B cell (primary cell): ENCODE measurements at regions not wholly inside any gene's neighbourhood (a gene's known extent, or its start where the extent isn't known, plus 50 kb on each side); places are given as distances from the start of the nearest gene placed in this dataset.

ENCODE experiments used
- ATAC-seq: fragments of 200-7000 bp; cut with Tn5 transposase; one replicate; pipeline ENCODE4 v1.10.0; 2021; ENCODE audit warnings: low read depth, mild to moderate bottlenecking, moderate number of reproducible peaks, moderate library complexity
- CTCF ChIA-PET: fragments of 350-600 bp; sonication (Branson Sonifier 250); formaldehyde crosslinking; loops from one replicate; lab custom pipeline; 2021; ENCODE audit warnings: antibody characterized with exemption, inconsistent platforms; lab: Charles Lee
- POLR2A ChIA-PET: fragments of 350-600 bp; sonication (Branson Sonifier 250); formaldehyde crosslinking; loops from one replicate; lab custom pipeline; 2021; ENCODE audit warnings: antibody characterized with exemption; lab: Charles Lee
- DNase-seq: peaks from one replicate; pipeline ENCODE4 v3.0.0; 2013
- H2AFZ ChIP-seq: 2 replicates; pipeline ENCODE4 v1.6.1; 2012; ENCODE audit warnings: mild to moderate bottlenecking, low read depth, low read length; ENCODE audit not compliant: insufficient read depth, poor library complexity, severe bottlenecking
- H3K27ac ChIP-seq, 2 donors: 1 replicate in 1 of 2; 2 replicates in 1 of 2; pipeline ENCODE4 v1.5.1; 2012 to 2013; ENCODE audit warnings: low read length in 2 of 2, mild to moderate bottlenecking in 2 of 2, moderate library complexity in 1 of 2
- H3K27me3 ChIP-seq, 4 experiments: fragments of 200-600 bp in 1 of 4; sonication (generic) in 1 of 4; replicated peaks in 1 of 4; 1 replicate in 2 of 4; 2 replicates in 2 of 4; pipeline versions ENCODE4 v1.6.1 to v1.7.0; 2013 to 2016; ENCODE audit warnings: low read length in 3 of 4, mild to moderate bottlenecking in 2 of 4, mixed read lengths in 1 of 4, moderate library complexity in 1 of 4; ENCODE audit not compliant: insufficient read depth in 4 of 4, control insufficient read depth in 3 of 4; ENCODE audit errors: control extremely low read depth in 1 of 4
- H3K36me3 ChIP-seq, 2 experiments: replicated peaks in 1 of 2; 1 replicate in 1 of 2; 2 replicates in 1 of 2; pipeline versions ENCODE4 v1.6.1 to v1.7.1; 2013; ENCODE audit warnings: low read length in 1 of 2; ENCODE audit not compliant: insufficient read depth in 2 of 2, control insufficient read depth in 1 of 2; ENCODE audit errors: control extremely low read depth in 1 of 2, extremely low read depth in 1 of 2
- H3K4me1 ChIP-seq, 2 donors: fragments of 200-600 bp in 1 of 2; sonication (generic) in 1 of 2; 1 replicate in 1 of 2; 2 replicates in 1 of 2; pipeline versions ENCODE4 v1.5.1 to v1.6.1; 2013 to 2017; ENCODE audit warnings: low read length in 2 of 2; ENCODE audit not compliant: control insufficient read depth in 2 of 2, insufficient read depth in 2 of 2
- H3K4me2 ChIP-seq: replicated peaks from 2 replicates; pipeline ENCODE3; 2012; ENCODE audit warnings: mild to moderate bottlenecking, low read depth, low read length; ENCODE audit not compliant: poor library complexity, severe bottlenecking
- H3K4me3 ChIP-seq, 5 experiments: fragments of 200-600 bp in 1 of 5; sonication (generic) in 1 of 5; 1 replicate in 3 of 5; 2 replicates in 2 of 5; pipeline versions ENCODE4 v1.5.1 to v1.7.0; 2011 to 2016; ENCODE audit warnings: low read length in 4 of 5, mild to moderate bottlenecking in 4 of 5, low read depth in 2 of 5, control low read depth in 1 of 5, moderate library complexity in 1 of 5; ENCODE audit not compliant: insufficient read depth in 1 of 5; ENCODE audit errors: control extremely low read depth in 1 of 5, extremely low read depth in 1 of 5
- H3K79me2 ChIP-seq: fragments of 200-600 bp; sonication (generic); one replicate; pipeline ENCODE4 v1.6.0; 2016; ENCODE audit warnings: low read length; ENCODE audit not compliant: control insufficient read depth, insufficient read depth
- H3K9ac ChIP-seq: fragments of 200-600 bp; sonication (generic); 2 replicates; pipeline ENCODE4 v1.6.1; 2017; ENCODE audit warnings: mild to moderate bottlenecking, low read length, moderate library complexity
- H3K9me3 ChIP-seq, 3 donors: one replicate each; pipeline versions ENCODE4 v1.6.1 to v1.7.1; 2013; ENCODE audit warnings: low read length in 2 of 3; ENCODE audit not compliant: control insufficient read depth in 2 of 3, insufficient read depth in 1 of 3; ENCODE audit errors: control extremely low read depth in 1 of 3
- H4K20me1 ChIP-seq: 2 replicates; pipeline ENCODE4 v1.6.0; 2012; ENCODE audit warnings: mild to moderate bottlenecking, low read length; ENCODE audit not compliant: insufficient read depth, control insufficient read depth, poor library complexity, severe bottlenecking
- H3K27ac Mint-ChIP-seq: one replicate; pipeline ENCODE4 v1.8.0; 2021; ENCODE audit warnings: mixed read lengths
- H3K27me3 Mint-ChIP-seq: one replicate; pipeline ENCODE4 v1.8.0; 2021; ENCODE audit warnings: mixed read lengths
- H3K4me1 Mint-ChIP-seq: one replicate; pipeline ENCODE4 v1.8.0; 2021; ENCODE audit warnings: mixed read lengths
- H3K4me3 Mint-ChIP-seq: one replicate; pipeline ENCODE4 v1.8.0; 2021; ENCODE audit warnings: mixed read lengths
- H3K9me3 Mint-ChIP-seq: one replicate; pipeline ENCODE4 v1.8.0; 2022; ENCODE audit warnings: mixed read lengths; ENCODE audit not compliant: insufficient read depth
- EZH2 ChIP-seq: IDR thresholded peaks from 2 replicates; pipeline ENCODE4 v1.6.1; 2012; ENCODE audit warnings: borderline replicate concordance, low read depth, mild to moderate bottlenecking, moderate library complexity, low read length; ENCODE audit not compliant: insufficient read depth, poor library complexity, severe bottlenecking
- WGBS: methylation state at CpG from one replicate; pipeline ENCODE4 v1.1.5; 2013; ENCODE audit warnings: missing lambda C conversion rate; ENCODE audit not compliant: insufficient coverage; 5-methylcytosine and 5-hydroxymethylcytosine counted together
- intact Hi-C: fragments of 100-400 bp; cut with micrococcal nuclease; formaldehyde crosslinking; loops from one replicate; pipeline ENCODE4 v1.10.0; 2022
- TF ChIP-seq, protein P1 (sequence below): fragments of 200-600 bp; IDR thresholded peaks from one replicate; pipeline ENCODE4 v1.8.0; 2022; ENCODE audit warnings: antibody characterized with exemption, mild to moderate bottlenecking

DNA sequence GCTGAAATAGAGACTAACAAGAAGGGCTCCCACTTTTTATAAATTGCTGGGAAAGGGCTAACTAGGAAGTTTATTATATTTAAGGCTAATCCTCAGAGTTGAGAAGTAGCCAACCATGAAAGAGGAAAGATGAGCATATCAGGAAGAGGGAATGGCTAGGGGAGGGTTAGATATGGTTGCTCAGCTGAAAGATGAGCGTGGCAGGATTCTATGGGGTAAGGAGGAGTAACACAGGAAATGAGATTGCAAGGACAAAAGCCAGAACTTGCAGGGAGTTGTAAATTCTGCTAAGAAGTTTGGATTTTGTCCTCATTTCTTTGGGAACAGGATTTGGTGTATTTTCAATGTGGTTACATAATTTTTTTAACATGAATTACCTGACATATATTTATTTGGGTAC, 127.4 kb upstream of the ATP2B1 start:
- no peak overlapping the region for H3K4me3 ChIP-seq
- H3K9me3 ChIP-seq = no peaks in the 10 kb centered on the region
- no peaks in the 10 kb centered on the region for H3K79me2 ChIP-seq
- Mint-ChIP-seq H3K27me3 (no peaks in the 10 kb centered on the region), H3K4me3 (no peak overlapping the region), H3K4me1 (peaks cover 16% of the 10 kb centered on the region), H3K9me3 (no peaks in the 10 kb centered on the region), H3K27ac (no peak overlapping the region)
- no peak overlapping the region for H3K4me2 ChIP-seq
- 89% methylated on average over 1 of the region's 1 CpG for WGBS
- H3K36me3 ChIP-seq = no peaks in the 10 kb centered on the region
- no peak overlapping the region for H3K9ac ChIP-seq
- TF ChIP-seq, protein P1, sequence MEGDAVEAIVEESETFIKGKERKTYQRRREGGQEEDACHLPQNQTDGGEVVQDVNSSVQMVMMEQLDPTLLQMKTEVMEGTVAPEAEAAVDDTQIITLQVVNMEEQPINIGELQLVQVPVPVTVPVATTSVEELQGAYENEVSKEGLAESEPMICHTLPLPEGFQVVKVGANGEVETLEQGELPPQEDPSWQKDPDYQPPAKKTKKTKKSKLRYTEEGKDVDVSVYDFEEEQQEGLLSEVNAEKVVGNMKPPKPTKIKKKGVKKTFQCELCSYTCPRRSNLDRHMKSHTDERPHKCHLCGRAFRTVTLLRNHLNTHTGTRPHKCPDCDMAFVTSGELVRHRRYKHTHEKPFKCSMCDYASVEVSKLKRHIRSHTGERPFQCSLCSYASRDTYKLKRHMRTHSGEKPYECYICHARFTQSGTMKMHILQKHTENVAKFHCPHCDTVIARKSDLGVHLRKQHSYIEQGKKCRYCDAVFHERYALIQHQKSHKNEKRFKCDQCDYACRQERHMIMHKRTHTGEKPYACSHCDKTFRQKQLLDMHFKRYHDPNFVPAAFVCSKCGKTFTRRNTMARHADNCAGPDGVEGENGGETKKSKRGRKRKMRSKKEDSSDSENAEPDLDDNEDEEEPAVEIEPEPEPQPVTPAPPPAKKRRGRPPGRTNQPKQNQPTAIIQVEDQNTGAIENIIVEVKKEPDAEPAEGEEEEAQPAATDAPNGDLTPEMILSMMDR = no peak
- TF ChIP-seq EZH2 = no peak
- no peaks in the 10 kb centered on the region for H4K20me1 ChIP-seq
- no peaks in the 10 kb centered on the region for H3K4me1 ChIP-seq
- DNase-seq = no peak
- no peaks in the 10 kb centered on the region for H3K27me3 ChIP-seq
- H3K27ac ChIP-seq = no peak overlapping the region
- POLR2A ChIA-PET = no interaction called here
- intact Hi-C loops = no loop called here
- CTCF ChIA-PET = no interaction called here
- no peak overlapping the region for H2AFZ ChIP-seq
- no peak for ATAC-seq

DNA sequence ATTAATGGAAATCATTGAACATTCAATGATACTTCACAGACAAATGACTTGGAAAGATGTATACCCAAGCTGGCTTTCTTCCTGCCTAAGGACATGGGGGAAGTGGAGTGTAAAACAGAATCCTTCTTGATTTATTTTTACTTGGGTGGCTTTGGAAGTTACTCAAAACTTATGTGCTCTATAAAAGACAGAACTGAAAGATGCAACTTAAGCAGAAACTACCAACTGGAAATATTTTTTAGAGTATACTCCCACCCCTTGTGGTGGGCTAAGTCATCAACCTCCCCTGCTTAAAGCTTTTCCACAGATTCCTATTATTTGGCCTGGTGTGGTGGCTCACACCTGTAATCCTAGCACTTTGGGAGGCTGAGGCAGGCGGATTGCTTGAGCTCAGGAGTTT, 126.0 kb upstream of the ATP2B1 start:
- H3K4me1 Mint-ChIP-seq = peaks cover 9% of the 10 kb centered on the region
- H3K4me3 Mint-ChIP-seq = no peak overlapping the region
- Histone ChIP-seq H3K79me2 (no peaks in the 10 kb centered on the region), H3K9ac (no peak overlapping the region), H4K20me1 (no peaks in the 10 kb centered on the region), H3K36me3 (no peaks in the 10 kb centered on the region), H3K4me2 (no peak overlapping the region), H3K4me3 (no peak overlapping the region), H3K27ac (no peak overlapping the region), H3K4me1 (no peaks in the 10 kb centered on the region), H2AFZ (no peak overlapping the region), H3K9me3 (no peaks in the 10 kb centered on the region), H3K27me3 (no peaks in the 10 kb centered on the region)
- ChIA-PET CTCF (interaction anchor here (1.1 kb wide), 1 partner anchor 12 kb away, joined by 3 read pairs; no protein-coding TSS in a partner anchor), POLR2A (interaction anchor here (0.7 kb wide), 1 partner anchor 92 kb away, joined by 4 read pairs; no protein-coding TSS in a partner anchor)
- intact Hi-C loops = no loop called here
- TF ChIP-seq EZH2 = no peak
- TF ChIP-seq, protein P1 = no peak
- no peak for ATAC-seq
- WGBS = no CpG with 5 or more reads among the region's 1 CpG
- no peaks in the 10 kb centered on the region for H3K9me3 Mint-ChIP-seq
- no peak for DNase-seq
- H3K27me3 Mint-ChIP-seq = no peaks in the 10 kb centered on the region
- no peak overlapping the region for H3K27ac Mint-ChIP-seq
